ENCODE measurements at regions not wholly inside any gene's neighbourhood (a gene's known extent, or its start where the extent isn't known, plus 50 kb on each side); places are given as distances from the start of the nearest gene placed in this dataset.
"Not testable (repeated sequence)": the region's sequence is repeated elsewhere in the genome, so short reads cannot be mapped to it uniquely, and the experiment has no call there.

DNA sequence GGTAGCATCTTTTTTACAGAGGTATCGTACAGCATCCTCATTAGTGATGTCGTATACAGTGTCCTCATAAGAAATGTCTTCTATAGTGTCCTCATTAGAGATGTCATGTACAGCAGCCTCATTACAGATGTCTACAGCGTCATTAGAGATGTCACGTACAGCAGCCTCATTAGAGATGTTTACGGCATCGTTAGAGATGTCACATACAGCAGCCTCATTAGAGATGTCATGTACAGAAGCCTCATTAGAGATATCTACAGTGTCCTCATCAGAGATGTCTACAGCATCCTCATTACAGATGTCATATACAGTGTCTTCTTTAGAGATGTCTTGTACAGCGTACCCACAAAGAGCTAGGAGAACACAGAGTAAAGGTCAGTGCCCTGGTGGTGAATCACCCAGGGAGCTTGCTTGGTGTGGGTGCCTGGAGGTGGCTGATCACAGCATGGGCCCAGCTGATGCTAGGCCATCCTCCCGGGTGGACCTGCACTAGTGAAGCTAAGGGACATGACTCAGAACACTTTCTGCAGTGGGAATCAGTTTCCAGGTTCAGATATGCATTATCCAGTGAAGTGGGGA is 109.2 kb downstream of the IGLL1 start:
- CTCF ChIA-PET, result no interaction called here
- Histone ChIP-seq H3K27me3 (ENCODE audit: control insufficient read depth, insufficient read depth, low read length) (peaks cover 7% of the 10 kb centered on the region), H3K9me3 (ENCODE audit: control insufficient read depth, insufficient read depth, low read length) (no peaks in the 10 kb centered on the region), H3K4me3 (ENCODE audit: low read depth, low read length) (no peak overlapping the region), H3K27ac (ENCODE audit: low read depth, low read length) (no peak overlapping the region)
- TF ChIP-seq, protein P1, sequence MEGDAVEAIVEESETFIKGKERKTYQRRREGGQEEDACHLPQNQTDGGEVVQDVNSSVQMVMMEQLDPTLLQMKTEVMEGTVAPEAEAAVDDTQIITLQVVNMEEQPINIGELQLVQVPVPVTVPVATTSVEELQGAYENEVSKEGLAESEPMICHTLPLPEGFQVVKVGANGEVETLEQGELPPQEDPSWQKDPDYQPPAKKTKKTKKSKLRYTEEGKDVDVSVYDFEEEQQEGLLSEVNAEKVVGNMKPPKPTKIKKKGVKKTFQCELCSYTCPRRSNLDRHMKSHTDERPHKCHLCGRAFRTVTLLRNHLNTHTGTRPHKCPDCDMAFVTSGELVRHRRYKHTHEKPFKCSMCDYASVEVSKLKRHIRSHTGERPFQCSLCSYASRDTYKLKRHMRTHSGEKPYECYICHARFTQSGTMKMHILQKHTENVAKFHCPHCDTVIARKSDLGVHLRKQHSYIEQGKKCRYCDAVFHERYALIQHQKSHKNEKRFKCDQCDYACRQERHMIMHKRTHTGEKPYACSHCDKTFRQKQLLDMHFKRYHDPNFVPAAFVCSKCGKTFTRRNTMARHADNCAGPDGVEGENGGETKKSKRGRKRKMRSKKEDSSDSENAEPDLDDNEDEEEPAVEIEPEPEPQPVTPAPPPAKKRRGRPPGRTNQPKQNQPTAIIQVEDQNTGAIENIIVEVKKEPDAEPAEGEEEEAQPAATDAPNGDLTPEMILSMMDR (IDR thresholded peaks at IDR 0.05; ENCODE audit: low read depth, low read length), result no peak
- POLR2A ChIA-PET, result no interaction called here
- DNase-seq (ENCODE audit: low read depth, low spot score), result no peak

DNA sequence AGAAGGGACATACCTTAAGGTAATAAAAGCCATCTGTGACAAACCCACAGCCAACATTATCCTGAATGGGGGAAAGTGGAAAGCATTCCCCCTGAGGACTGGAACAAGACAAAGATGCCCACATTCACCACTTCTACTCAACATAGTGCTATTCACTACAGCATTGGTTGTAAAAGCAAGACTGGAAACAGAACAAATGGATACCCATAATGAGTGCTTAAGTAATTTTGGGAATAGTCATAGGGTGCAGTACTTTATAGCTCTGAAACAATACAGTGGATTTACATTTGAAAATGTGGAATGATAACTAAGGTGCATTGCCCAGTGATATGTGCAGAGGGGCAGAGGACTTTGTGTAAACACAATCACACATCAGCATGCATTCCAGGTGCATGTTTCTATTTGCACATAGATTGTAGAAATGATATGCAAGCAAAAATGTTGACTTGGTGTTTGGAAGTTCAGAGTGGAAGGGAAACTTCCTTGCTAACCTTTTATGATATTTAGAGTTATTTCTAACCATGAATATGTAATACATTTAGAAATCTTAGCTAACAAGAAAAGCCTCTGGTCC is 112.3 kb downstream of the IGLL1 start:
- H3K27me3 ChIP-seq (ENCODE audit: control insufficient read depth, insufficient read depth, low read length), result peaks cover 5% of the 10 kb centered on the region
- H3K27ac ChIP-seq (ENCODE audit: low read depth, low read length), result no peak overlapping the region
- H3K9me3 ChIP-seq (ENCODE audit: control insufficient read depth, insufficient read depth, low read length), result no peaks in the 10 kb centered on the region
- DNase-seq (ENCODE audit: low read depth, low spot score), result no peak
- TF ChIP-seq, protein P1 (IDR thresholded peaks at IDR 0.05; ENCODE audit: low read depth, low read length), result no peak
- ChIA-PET POLR2A (no interaction called here), CTCF (interaction anchor here (0.6 kb wide), 1 partner anchor 82 kb away, joined by 4 read pairs; no protein-coding TSS in a partner anchor)
- H3K4me3 ChIP-seq (ENCODE audit: low read depth, low read length), result no peak overlapping the region

DNA sequence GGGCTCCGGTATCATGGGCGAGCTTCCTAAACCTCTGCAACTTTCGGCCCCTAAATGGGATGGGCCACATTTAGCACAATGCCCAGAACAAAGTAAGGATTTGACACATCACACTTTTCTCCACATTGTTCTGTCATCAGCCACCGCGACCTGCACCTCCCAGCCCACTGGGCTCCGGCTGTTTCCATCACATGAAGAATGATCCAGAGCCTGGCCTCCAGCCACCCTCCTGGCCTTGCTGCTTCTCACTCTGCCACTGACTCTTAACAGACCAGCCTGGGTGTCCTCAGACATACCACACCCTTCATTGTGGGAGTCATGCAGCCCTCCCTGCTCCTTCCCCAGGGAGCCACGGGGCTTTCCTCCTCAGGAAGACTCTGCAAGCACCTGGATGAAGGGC is 113.7 kb downstream of the IGLL1 start:
- DNase-seq (ENCODE audit: low read depth, low spot score), result no peak
- no peak overlapping the region for H3K4me3 ChIP-seq (ENCODE audit: low read depth, low read length)
- H3K27ac ChIP-seq (ENCODE audit: low read depth, low read length), result no peak overlapping the region
- ChIA-PET CTCF (no interaction called here), POLR2A (no interaction called here)
- H3K27me3 ChIP-seq (ENCODE audit: control insufficient read depth, insufficient read depth, low read length), result peaks cover 12% of the 10 kb centered on the region
- H3K9me3 ChIP-seq (ENCODE audit: control insufficient read depth, insufficient read depth, low read length), result no peaks in the 10 kb centered on the region
- TF ChIP-seq, protein P1 (IDR thresholded peaks at IDR 0.05; ENCODE audit: low read depth, low read length), result no peak

DNA sequence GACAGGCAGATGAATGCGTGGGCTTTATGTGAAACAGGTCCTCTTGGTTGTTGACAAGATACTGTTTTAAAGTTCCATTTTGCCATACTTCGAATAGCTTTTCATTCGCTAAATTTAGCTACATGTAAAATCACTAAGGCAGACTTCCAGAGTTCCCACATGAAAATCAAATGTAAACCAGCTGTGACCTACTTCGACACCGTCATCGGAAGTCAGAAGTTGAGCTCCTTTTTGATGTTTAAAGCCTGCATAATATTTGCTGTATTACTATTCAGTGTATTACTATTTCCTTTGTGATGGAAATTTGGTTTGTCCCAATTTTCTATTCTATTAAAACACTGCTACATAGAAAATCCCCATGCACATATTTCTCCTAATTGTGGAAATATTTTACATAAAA is 115.3 kb downstream of the IGLL1 start:
- DNase-seq (ENCODE audit: low read depth, low spot score); H3K4me3 ChIP-seq (ENCODE audit: low read depth, low read length); H3K27ac ChIP-seq (ENCODE audit: low read depth, low read length); CTCF ChIA-PET; H3K9me3 ChIP-seq (ENCODE audit: control insufficient read depth, insufficient read depth, low read length); POLR2A ChIA-PET: not testable (repeated sequence)
- H3K27me3 ChIP-seq (ENCODE audit: control insufficient read depth, insufficient read depth, low read length), result peaks cover 10% of the 10 kb centered on the region

DNA sequence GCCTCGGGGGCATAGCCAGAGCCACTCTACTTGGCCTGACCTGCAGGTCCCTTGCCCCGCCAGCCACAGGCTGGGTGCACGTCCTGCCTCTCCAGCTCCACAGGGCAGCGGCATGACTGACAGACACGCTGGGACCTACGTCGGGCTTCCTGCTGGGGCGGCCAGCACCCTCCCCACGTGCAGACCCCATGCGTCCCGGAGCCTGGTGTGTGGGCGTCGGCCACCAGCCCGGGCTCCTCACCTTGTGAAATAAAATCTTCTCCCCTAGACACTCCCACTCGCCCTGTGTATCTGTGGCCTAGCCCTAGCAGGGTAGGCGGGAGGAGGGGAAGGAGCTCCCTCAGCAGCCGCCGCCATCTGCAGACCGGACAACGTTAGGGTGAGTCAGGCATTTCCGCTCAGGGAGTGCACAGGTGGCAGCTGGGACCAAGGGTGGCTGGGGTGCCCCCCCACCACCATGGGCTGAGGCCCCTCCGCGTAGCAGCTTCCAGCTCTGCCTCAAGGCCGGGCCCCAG is 119.5 kb downstream of the IGLL1 start:
- DNase-seq (ENCODE audit: low read depth, low spot score); H3K27ac ChIP-seq (ENCODE audit: low read depth, low read length); CTCF ChIA-PET; H3K9me3 ChIP-seq (ENCODE audit: control insufficient read depth, insufficient read depth, low read length); H3K4me3 ChIP-seq (ENCODE audit: low read depth, low read length); H3K27me3 ChIP-seq (ENCODE audit: control insufficient read depth, insufficient read depth, low read length); POLR2A ChIA-PET: not testable (repeated sequence)

DNA sequence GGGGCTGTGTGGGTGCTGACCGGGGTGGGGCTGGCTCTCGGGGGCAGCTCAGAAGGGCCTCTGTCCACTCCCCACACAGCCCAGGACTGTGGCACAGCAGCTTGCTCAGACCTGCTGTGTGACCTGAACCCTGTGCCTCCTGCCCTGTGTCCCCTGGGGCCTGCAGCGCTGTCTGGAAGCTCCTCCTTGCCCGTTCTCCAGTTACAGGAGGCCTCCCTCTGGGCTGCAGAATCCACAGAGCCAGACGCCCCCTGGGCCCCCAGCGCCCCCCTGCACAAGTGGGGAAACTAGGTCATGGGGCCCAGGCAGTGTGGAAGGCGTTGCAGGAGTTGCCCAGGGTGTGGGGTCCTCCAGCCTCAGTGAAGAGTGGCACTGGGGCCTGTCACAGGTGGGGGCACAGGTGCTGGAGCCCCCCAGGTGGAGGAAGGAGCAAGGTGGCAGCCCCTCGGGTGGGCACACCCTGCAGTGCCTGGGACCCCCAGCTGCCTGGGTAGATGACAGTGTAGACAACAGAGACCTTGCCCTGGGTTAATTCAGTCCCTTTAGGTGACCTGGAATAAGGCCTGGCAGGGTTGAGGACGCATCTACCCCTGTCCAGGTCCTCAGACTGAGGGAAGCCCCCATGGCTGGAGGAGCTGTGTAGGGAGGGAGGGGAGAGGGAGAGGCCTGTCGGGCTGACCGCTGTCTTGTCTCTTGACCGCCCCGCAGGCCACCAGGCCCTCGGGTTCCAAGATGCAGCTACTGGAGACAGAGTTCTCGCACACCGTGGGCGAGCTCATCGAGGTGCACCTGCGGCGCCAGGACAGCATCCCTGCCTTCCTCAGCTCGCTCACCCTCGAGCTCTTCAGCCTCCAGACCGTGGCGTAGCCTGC is 120.2 kb downstream of the IGLL1 start:
- H3K4me3 ChIP-seq (ENCODE audit: low read depth, low read length); H3K27me3 ChIP-seq (ENCODE audit: control insufficient read depth, insufficient read depth, low read length); DNase-seq (ENCODE audit: low read depth, low spot score); H3K9me3 ChIP-seq (ENCODE audit: control insufficient read depth, insufficient read depth, low read length); CTCF ChIA-PET; H3K27ac ChIP-seq (ENCODE audit: low read depth, low read length); POLR2A ChIA-PET: not testable (repeated sequence)

Data from AG04450 (cell line).